ENCODE measurements at regions not wholly inside any gene's neighbourhood (a gene's known extent, or its start where the extent isn't known, plus 50 kb on each side); places are given as distances from the start of the nearest gene placed in this dataset.

DNA sequence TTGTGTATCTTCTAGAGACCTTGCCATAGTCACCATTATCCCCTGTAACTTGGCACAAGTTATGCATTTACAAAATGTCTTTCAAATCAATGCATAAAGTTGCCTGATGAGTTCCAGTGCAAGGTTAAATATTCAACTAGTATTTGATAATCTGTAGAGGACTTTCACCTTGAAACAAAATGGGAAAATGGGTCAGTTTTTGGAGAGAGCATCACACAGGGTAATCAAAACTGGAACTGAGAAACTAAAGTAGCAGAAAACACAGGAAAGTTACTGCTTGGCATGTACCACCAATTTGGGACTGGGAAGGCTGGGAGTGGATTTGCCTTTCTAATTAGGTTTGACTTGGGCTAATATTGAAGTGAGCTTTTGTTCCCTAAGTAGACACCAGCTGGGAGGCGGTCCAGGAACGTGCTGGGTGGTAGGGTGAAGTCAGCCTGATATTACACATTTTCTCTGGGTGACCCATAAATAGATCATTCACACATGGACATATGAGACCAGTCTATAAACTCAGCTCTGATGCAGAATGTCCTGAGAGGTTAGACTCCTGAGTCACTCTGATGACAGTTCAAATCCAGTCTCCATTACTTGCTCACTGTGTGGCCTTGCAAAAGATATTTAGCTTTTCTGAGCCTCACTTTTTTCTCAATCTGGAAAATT is 152.3 kb downstream of the PCTP start:
- Mint-ChIP-seq H3K4me1 (ENCODE audit: unreplicated experiment) (no peaks in the 10 kb centered on the region), H3K36me3 (ENCODE audit: unreplicated experiment) (no peaks in the 10 kb centered on the region), H3K9me3 (ENCODE audit: unreplicated experiment) (peaks cover 27% of the 10 kb centered on the region), H3K4me3 (ENCODE audit: unreplicated experiment) (no peak overlapping the region), H3K27me3 (ENCODE audit: unreplicated experiment) (no peaks in the 10 kb centered on the region), H3K27ac (ENCODE audit: unreplicated experiment) (no peak overlapping the region)
- TF ChIP-seq, protein P1, sequence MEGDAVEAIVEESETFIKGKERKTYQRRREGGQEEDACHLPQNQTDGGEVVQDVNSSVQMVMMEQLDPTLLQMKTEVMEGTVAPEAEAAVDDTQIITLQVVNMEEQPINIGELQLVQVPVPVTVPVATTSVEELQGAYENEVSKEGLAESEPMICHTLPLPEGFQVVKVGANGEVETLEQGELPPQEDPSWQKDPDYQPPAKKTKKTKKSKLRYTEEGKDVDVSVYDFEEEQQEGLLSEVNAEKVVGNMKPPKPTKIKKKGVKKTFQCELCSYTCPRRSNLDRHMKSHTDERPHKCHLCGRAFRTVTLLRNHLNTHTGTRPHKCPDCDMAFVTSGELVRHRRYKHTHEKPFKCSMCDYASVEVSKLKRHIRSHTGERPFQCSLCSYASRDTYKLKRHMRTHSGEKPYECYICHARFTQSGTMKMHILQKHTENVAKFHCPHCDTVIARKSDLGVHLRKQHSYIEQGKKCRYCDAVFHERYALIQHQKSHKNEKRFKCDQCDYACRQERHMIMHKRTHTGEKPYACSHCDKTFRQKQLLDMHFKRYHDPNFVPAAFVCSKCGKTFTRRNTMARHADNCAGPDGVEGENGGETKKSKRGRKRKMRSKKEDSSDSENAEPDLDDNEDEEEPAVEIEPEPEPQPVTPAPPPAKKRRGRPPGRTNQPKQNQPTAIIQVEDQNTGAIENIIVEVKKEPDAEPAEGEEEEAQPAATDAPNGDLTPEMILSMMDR (IDR thresholded peaks at IDR 0.05): no peak
- DNase-seq (ENCODE audit: extremely low spot score, unreplicated experiment): no peak

DNA sequence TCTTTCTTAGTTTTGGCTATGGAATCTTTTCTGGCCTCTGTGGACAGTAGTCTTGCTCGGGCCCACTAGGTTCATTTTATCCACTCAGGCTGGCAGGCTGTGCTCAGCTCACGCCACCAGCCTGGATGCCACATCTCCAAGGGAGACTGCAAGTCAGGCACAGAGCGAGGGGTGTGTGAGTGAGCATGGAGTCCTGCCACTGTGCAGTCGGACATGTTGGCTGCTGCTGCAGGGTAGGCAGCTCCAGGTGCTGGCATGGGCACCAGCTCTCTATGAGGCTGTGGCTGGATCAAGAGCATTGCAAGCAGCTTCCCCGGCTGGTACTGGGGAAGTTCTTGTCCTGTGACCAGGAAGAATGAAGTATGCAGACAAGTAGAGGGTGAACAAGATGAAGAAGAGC is 158.9 kb downstream of the PCTP start:
- H3K4me1 Mint-ChIP-seq (ENCODE audit: unreplicated experiment): no peaks in the 10 kb centered on the region
- no peak overlapping the region for H3K4me3 Mint-ChIP-seq (ENCODE audit: unreplicated experiment)
- H3K27ac Mint-ChIP-seq (ENCODE audit: unreplicated experiment): no peak overlapping the region
- no peaks in the 10 kb centered on the region for H3K36me3 Mint-ChIP-seq (ENCODE audit: unreplicated experiment)
- DNase-seq (ENCODE audit: extremely low spot score, unreplicated experiment): no peak
- TF ChIP-seq, protein P1 (IDR thresholded peaks at IDR 0.05): no peak
- H3K27me3 Mint-ChIP-seq (ENCODE audit: unreplicated experiment): no peaks in the 10 kb centered on the region
- H3K9me3 Mint-ChIP-seq (ENCODE audit: unreplicated experiment): peaks cover 36% of the 10 kb centered on the region

DNA sequence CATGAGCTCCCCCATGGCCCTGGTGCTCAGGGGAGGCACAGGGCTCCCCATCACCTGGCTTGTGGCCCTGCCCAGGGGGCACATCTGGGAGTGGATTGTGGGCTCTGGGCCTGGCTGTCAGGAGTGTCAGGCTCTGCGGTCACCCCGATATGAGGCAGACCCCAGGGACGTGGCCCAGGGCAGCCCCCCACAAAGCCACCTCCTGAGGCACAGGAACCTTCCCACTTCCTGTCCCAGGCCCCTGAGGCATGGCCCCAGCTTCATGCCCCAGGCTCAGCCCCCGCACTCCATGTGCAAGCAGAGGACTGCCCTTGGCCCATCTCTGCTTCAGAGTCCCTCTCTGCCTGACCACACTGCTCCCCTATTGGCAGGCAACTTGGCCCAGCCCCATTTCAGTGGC is 160.3 kb downstream of the PCTP start:
- no peak overlapping the region for H3K27ac Mint-ChIP-seq (ENCODE audit: unreplicated experiment)
- DNase-seq (ENCODE audit: extremely low spot score, unreplicated experiment): no peak
- no peaks in the 10 kb centered on the region for H3K4me1 Mint-ChIP-seq (ENCODE audit: unreplicated experiment)
- no peaks in the 10 kb centered on the region for H3K27me3 Mint-ChIP-seq (ENCODE audit: unreplicated experiment)
- H3K9me3 Mint-ChIP-seq (ENCODE audit: unreplicated experiment): peaks cover 36% of the 10 kb centered on the region
- no peak overlapping the region for H3K4me3 Mint-ChIP-seq (ENCODE audit: unreplicated experiment)
- H3K36me3 Mint-ChIP-seq (ENCODE audit: unreplicated experiment): no peaks in the 10 kb centered on the region
- TF ChIP-seq, protein P1 (IDR thresholded peaks at IDR 0.05): no peak

DNA sequence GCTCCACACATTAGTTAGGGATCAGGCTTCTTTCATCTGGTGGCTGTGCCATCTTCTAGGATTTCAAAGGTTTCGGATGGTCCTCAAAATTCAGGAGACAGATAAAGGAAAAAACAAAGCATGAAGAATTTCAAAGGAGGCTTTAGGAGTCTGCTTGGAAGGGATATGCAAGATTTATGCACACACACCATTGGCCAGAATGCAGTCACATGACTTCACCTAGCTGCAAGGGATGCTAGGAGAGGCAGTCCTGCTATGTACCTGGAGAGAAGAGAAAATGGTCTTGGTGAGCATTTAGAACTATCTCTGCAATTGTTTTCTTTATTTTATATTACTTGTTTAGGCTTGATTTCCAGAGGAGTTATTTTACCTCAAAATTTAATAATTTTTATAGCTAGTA is 174.6 kb downstream of the PCTP start:
- no peak for DNase-seq (ENCODE audit: extremely low spot score, unreplicated experiment)
- Mint-ChIP-seq H3K9me3 (ENCODE audit: unreplicated experiment) (peaks cover 29% of the 10 kb centered on the region), H3K27ac (ENCODE audit: unreplicated experiment) (no peak overlapping the region), H3K4me1 (ENCODE audit: unreplicated experiment) (no peaks in the 10 kb centered on the region), H3K36me3 (ENCODE audit: unreplicated experiment) (no peaks in the 10 kb centered on the region), H3K4me3 (ENCODE audit: unreplicated experiment) (no peak overlapping the region), H3K27me3 (ENCODE audit: unreplicated experiment) (no peaks in the 10 kb centered on the region)
- TF ChIP-seq, protein P1 (IDR thresholded peaks at IDR 0.05): no peak

DNA sequence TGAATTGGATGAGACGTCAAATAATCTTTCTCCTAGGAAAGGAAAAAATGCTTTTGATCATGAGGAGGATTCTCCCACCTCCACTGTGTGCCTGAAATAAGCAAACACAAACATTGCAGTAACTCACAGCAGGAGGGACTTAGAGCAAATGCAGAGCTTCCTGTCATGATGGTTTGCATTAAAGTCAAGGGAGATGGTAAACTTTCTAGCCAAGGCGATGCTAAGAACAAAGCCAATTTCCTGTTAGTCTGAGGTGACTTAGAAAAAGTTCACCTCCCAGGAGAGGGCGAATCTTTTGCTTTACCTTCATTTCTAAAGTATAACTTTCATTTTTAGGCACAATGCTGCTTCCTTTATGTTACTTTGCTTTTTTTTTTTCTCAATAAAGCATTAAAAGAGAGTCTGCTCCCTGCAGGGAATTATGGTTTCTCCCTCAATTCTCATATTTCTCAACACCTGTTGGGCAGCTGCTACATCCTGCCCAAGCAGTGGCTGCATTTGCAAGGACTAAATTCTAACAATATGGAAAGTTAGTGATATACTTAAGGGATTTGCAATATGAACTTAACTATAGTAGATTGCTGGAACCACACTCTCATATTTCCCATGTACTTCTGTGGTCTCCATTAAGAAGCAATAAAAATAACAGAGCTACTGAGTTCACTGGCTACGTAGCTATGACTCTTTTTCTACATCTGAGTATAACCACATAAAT is 175.6 kb downstream of the PCTP start:
- Mint-ChIP-seq H3K27me3 (ENCODE audit: unreplicated experiment) (no peaks in the 10 kb centered on the region), H3K27ac (ENCODE audit: unreplicated experiment) (no peak overlapping the region), H3K9me3 (ENCODE audit: unreplicated experiment) (peaks cover 29% of the 10 kb centered on the region)

More for the DNA sequence above, 175.6 kb downstream of the PCTP start:
- Mint-ChIP-seq H3K36me3 (ENCODE audit: unreplicated experiment) (no peaks in the 10 kb centered on the region), H3K4me3 (ENCODE audit: unreplicated experiment) (no peak overlapping the region), H3K4me1 (ENCODE audit: unreplicated experiment) (no peaks in the 10 kb centered on the region)
- TF ChIP-seq, protein P1 (IDR thresholded peaks at IDR 0.05): no peak
- no peak for DNase-seq (ENCODE audit: extremely low spot score, unreplicated experiment)
